ENCODE measurements at regions not wholly inside any gene's neighbourhood (a gene's known extent, or its start where the extent isn't known, plus 50 kb on each side); places are given as distances from the start of the nearest gene placed in this dataset.

DNA sequence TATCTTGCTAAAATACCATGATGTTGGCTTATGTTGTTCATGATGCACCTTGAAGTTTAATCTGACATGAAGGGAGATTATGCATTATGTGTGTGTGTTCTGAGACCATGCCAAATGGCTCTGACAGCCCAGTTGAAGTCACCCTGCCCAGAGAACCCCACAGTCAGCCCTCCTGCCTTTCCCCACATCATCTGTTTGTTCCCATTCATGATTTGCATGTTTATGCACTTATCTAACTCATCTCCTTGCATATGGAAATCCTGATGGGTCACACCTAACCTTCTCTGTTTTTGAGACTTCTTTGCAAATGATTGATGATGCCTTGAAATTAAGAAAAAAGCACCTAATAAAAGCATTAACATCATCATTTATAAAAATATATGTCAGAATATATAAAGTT lies 752.2 kb downstream of the GALR1 start:
- no peak for DNase-seq

DNA sequence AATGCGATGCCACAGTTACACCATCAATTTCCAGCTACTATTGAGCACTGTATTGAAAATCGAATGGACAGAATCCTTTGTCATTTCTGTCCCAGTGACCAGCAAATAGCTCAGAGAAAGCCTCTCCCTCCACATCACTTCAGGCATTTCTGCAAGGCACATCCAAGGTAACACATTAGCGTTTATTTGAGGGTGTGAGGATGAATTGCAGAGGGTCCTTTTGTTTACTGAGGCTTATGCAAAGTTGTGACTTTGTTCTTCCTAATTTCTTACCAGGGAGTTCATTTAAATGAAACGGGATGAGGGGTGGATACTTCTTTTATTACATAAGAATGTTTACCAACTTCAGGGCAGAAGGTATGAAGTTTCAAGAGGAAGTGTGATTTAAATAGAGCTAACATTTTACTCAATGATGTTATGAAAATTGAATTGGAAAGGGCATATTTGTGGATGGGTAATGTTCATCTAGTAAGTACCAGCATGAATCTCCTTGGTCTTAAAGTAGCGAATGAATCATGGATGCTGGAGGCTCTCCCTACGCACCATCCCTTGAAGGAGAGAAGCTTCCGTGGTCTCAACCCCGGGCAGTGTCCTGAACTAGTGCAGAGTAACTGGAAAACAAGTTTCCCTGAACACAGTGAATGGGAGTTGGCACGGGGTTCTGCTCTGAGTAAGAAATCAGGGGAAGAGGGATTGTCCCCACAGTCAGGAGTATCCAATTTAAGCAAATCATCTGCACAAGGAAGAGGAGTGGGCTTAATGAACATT lies 756.5 kb downstream of the GALR1 start:
- no peak for DNase-seq

- no peak for DNase-seq
Observed at GRCh38 chr18:78006774-78007260, 757.2 kb downstream of the GALR1 start.

- DNase-seq = no peak
Observed at GRCh38 chr18:78010363-78010762, 760.7 kb downstream of the GALR1 start.

DNA sequence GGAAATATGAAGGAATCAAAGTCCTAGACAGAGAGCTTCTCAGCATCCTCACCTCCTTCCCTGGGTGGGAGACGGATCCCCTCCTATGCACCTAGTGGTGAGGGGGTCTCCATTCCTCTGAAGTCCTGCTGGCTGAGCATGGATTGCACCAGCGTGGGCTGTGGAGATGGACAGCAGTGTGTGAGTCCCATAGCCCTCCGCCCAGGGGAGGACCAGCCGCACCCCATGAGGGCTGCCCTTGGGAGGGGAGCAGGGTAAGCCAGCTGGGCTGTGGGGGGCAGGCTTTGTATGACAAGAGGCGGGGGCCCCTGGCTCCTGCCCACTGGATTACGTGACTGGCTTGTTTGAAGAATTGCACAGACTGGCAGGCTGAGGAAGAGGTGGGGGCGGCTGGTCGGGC lies 768.2 kb downstream of the GALR1 start:
- no peak for DNase-seq

DNA sequence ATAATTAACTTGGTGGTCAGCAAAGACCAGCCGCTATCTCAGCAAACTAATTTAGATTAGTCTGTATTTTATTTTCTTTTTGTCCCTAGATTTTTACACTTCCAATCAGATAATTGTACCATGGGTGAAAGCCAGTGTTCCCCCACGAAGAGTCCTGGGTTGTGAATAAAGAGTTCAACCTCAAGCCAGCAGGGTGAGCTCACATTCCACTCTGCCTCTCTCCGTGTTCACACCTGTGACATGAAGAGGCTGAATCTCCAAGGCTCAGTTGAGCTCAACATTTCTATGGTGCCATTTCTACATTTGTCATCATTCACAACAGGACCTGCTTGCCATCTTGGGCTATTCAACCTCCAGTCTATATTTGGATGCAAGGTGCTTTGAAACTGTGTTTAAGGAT lies 771.5 kb downstream of the GALR1 start:
- no peak for DNase-seq

DNA sequence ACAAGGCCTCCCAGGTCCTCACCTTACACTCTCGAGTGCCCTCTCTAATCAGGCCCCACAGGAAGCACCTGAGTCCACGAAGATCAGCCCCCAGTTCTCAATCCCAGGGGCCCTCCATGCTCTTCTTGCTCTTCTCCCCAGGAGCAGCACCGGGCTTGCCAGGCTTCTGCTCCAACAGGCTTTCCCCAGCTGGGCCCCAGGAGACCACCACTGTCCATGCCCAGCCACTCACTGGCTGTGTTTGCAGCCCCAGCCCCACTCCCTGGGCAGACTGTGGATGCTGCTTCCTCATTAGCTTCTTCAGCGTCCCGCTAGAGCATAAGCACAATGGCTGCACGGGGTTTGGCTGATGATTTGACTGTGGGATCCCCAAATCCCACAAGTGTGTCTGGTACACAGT lies 781.9 kb downstream of the GALR1 start:
- DNase-seq = no peak

DNA sequence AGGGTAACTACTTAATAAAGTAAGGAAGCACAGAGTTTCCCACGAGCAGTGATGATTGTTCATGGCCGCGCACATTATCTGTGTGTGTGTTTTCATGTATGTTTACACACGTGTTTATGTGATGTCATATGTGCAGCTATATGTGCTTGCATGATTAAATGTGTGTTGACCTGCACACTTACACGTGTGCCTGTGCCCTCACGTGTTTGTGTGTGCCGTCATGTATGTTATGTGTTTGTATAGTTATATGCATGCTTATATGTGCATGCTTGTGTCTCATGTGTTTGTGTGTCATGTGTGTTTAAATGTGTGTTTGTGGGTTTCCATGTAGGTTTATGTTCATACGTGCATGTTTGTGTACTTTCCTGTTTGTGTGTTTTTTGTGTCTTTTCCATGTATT lies 782.3 kb downstream of the GALR1 start:
- DNase-seq = no peak

DNA sequence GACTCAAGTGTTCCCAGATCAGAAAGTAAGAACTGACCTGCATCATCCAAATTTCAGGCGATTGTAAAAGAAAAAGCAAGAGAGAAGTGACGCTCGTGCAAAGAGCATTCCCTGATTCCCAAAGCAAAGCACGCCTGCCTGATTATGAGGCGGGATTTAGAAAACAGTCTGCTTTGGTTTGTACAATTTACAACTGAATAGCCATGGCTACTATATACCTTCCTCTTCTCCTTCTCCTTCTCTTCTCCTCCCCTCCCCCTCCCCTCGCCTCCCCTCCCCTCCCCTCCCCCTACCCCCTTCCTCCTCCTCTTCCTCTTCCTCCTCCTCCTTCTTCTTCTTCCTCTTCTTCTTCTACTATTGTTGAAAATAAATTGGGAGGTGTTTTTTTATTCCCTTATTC lies 782.9 kb downstream of the GALR1 start:
- DNase-seq = no peak

GRCh38 chr18:78034755-78035154 lies 785.1 kb downstream of the GALR1 start:
- no peak for DNase-seq

- no peak for DNase-seq
Observed at GRCh38 chr18:78041218-78041617, 791.6 kb downstream of the GALR1 start.

GRCh38 chr18:78046631-78047030 lies 797.0 kb downstream of the GALR1 start:
- DNase-seq = no peak

DNA sequence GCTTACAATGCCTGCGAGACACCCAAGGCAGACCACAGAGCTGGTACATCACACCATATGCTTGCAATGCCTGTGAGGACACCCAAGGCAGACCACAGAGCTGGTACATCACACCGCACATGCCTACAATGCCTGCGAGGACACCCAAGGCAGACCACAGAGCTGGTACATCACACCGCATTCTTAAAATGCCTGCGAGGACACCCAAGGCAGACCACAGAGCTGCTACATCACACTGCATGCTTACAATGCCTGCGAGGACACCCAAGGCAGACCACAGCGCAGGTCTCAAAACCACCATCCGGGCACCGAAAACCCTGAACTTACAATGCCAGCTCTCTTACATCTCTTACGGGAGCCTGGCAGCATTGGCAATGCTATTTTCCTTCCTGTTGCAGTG lies 799.6 kb downstream of the GALR1 start:
- no peak for DNase-seq

DNA sequence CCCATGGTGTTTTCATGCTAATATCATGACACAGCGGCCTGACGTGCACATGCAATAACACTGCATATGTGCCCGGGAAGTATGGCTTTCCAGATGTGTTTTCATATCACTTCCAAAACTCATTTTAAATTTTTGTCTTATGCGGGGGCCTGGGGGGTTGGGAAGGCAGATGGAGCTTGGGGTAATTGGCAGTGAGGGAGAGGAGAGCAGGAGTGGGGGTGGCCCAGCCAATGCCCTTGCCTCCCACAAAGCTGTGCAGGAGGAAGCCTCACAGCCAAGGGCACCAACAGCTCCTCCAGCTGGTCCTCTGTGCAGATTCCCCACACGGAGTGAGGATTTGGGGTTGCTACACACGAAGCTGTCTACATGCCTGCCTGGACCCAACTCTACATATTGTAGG lies 805.2 kb downstream of the GALR1 start:
- no peak for DNase-seq

GRCh38 chr18:78056011-78056410 lies 806.4 kb downstream of the GALR1 start:
- DNase-seq = no peak

DNA sequence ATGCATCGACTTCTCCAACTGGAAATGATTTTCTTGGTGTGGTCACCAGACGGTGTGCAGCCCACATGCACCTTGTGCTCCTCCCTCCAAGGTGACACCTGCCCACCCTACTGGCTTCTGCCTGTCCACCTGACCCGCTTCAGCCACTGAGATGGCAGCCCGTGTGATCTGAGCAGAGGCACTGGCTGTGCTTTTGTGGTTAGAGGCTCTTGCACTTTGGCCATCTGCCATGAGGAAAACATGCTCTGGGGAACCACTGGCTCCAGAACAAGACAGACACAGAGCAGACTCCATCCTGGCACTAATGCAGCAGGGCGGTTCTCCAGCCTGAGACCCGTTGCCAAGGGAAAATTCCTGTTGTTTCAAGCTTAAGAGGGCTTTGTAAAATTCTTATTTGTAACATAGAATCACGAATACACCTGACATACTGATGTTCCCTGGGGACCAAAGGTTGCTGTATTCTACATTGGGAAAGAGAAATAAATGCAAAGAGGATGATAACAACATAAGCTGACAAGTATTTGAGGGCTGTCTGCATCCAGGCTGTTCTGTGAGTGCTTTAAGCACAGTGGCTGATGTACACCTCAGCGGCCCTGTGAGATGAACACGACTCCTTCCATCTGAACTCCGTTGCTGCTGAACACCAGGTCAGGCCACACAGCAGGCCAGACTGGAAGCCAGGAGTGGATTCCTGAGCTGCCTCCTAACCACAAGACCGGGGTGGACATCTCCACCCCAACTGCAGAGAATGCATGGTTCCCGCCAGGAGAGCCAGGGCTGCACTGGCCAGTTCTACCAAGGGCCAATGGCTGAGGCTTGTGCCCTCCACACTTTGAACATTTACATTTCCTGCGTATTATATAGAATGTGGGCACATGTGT lies 820.4 kb downstream of the GALR1 start:
- DNase-seq = no peak

GRCh38 chr18:78071166-78071710 lies 821.6 kb downstream of the GALR1 start:
- DNase-seq = no peak

GRCh38 chr18:78071776-78072175 lies 822.1 kb downstream of the GALR1 start:
- DNase-seq = no peak

GRCh38 chr18:78072375-78072774 lies 822.7 kb downstream of the GALR1 start:
- no peak for DNase-seq

DNA sequence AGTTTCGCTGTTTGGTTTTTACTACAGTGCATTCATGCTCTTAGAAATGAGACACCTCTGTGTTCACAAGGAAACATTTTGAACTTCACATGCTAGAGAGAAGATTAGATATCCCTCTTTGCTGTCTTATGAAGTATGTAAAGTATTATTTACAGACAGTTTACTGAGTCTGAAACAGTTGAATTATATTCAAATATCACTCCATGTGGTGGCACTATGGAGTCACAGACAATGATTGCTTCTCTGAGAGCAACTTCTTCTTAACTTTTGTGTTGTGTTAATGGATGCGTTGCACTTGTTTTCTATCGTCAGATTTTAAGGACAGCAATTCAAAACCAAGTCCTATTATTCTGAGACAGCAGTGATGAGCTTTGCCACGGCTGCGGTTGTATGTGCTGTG lies 823.6 kb downstream of the GALR1 start:
- DNase-seq = no peak

- DNase-seq = no peak
Observed at GRCh38 chr18:78074400-78075020, 824.9 kb downstream of the GALR1 start.

GRCh38 chr18:78080081-78080480 lies 830.4 kb downstream of the GALR1 start:
- DNase-seq = no peak

DNA sequence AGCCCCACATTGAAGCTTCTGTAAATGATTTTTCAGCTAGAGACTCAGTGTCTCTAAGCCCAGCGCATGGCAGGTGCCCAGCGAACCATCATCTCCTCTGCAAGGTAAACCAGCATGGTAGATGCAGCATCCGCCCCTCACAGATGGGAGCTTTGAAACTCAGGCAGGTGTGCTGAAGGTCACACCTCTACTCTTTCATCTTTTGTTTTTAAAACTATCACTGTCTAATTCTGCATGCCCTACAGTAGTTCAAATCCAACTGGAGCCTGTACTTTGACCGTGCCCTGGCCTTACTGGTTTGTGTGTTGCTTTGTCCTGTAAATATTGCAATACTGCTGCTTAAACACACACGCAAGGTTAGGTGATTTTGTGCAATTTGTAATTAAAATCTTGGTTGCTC lies 831.1 kb downstream of the GALR1 start:
- DNase-seq = no peak
